Muscle of back (tissue), 3 donors: ENCODE measurements at regions not wholly inside any gene's neighbourhood (a gene's known extent, or its start where the extent isn't known, plus 50 kb on each side); places are given as distances from the start of the nearest gene placed in this dataset.

Experiments used
- DNase-seq, 3 donors: peaks; one replicate each; pipeline versions ENCODE4 v3.0.0 to v3.0.0-alpha.2; 2013

DNA sequence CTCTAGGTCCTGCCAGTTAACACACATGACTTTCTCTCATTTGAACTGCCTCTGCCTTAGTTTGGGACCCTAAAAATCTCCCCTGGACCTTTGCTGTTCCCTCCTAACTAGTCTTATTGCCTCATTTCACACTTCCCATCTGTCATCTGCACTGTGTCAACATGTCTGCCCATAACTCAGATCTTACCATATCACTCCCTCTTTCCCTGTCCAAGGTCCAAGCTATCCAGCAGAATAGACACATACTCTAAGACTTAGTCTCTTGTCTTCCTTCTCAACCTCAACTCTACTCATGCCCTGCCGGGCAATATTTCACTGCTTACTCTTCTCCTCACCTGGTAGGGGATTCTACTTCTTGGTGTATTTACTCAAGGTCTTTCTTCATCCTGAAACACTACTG lies 79.5 kb upstream of the DAB1 start:
- no peak for DNase-seq

DNA sequence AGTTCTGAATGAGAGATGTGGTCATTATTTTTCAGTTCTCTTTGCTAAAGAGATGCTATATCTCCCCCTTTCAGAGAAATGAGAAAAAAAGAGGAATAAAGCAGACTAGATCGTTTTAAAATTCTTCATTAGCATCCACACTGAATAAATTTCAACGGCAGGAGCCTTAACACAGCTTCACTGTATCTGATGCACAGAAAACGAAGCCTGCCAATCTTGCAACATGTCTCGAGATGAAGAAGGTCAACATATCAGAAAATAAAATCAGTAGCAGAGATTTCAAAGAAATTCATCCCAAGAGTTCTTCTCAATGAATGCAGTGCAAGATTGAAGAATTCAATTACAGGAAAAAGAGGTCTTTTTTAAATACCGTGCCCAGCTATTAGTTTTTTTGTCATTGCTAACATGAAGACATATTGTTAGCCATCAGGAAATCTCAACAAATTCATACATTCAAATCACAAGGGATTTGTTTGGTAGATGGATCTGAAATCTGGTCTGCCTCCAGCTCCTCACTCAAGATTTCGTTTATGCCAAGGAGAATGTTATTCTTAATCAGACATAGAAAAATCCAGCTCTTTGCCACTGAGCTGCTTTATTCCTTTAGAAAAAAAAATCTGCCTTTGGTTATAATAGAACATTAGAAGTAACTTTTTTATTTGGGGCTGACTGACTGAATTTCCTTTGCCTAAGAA lies 76.4 kb upstream of the DAB1 start:
- DNase-seq = no peak

DNA sequence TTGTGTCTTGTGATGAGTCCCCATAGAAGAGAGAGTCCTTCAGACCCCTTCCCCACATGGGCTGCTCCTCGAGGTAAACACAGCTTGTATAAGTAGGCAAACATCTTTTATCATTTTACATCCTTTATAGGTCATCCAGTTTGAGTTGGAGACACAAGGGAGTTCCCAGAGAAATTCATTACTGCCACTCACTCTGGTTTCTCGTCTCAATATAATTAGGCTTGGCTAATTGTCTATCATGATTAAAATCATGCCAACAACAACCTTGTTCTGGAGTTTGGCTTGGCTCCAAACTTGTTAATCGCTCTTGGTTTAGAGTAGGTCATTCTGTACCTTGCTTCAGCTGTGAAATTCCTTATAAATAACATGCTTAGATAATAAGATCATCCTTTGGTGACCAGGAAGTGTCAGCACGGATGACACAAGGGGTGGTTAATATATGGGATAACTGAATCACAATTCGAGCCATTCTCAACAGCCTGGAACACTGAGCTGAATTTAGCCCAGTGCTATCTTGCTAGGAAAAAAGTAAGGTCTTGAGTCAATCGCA lies 70.7 kb upstream of the DAB1 start:
- DNase-seq = no peak

DNA sequence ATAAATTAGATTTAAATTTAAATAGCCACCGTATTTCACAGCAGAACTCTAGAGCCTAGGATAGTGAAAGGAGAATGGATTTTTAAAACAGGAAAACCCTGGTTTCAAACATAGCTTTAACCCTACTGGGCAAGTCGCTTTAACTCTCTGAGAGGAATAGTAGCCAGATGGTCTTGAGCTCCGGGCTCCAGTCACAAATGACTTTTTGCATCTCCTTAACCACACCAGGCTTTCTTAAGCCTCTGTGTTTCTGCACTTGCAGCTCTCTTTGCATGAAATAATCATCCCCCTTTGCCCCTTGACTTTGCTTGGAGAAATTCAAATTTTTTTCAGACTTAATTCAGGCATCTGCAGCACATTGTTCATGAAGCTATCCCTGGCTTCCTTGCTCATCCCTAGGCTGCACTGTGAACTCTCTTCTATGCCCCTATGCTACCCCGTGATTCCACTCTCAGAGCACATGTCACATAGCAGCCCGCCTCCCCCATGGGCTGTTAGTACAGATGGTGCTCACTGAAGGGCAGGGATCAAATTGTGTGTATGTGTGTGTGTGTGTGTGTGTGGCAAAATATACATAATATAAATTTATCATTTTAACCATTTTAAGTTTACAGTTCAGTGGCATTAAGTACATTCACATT lies 68.8 kb upstream of the DAB1 start:
- DNase-seq = no peak

DNA sequence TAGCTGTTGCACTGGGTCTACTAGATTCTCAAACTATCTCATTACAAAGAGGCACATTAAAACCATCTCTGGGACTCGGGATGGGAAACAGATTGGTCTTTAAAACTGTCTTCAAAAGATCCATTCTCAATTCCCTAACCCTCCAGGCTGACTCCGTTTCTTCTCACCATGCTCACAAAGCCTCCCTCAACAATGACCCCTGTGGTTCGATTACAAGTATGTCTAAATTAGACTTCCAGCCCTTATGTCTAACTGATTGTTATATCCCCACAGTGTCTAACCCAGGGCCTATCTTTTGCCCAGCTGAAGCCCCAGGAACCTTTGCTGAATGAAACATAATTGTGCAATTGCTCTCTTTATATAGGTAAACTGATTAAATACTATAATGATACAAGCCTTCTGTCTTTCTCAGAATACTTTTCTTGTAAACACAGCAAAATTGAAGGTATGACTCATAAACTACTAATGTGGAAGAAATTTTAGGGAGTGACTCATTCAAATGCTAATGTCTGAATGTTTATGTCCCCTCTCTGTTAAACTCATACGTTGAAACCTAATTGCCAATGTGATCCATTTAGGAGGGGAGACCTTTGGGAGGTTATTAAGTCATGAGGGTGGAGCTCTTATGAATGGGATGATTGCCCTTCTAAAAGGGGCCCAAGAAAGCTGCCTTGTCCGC lies 65.6 kb upstream of the DAB1 start:
- peak in 1 of 3 donors; percentile 66 for DNase-seq

DNA sequence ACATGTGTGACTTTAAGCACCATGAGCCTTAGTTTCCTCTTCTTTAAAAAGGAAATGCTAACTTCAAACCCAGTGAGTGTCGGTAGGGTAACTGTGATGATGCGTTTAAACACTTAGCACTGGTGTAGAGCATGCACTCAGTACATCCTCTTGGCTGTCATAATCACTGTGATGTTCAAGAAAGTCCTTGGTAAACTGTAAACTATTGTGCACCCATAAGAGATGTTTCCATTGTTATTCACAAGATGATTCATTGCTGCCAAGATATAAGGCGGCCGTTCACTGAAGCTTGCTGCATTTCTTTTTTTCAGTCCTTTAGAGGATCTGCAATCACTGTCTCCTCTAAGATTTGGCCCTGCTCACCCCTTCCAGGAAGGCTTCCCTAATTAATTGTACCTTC lies 61.8 kb upstream of the DAB1 start:
- DNase-seq = peak in 1 of 3 donors; percentile 33

DNA sequence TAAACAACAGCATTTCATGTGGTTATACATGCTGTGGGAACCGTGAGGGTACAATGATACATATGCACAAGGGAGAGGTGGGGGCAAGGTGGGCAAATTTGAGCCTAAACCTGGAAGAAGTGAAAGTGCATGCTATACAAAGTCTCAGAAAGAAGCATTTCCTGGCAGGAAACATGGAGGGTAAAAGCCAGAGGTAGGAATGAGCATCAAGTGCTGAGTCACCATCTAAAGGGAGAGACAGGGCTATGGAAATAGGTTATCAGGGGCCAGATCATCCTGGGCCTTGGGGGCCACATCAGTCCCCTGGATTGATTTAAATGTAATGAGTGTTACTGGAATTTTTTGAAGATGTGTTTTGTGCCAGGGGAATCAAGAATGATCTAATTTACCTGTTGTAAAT lies 60.1 kb upstream of the DAB1 start:
- DNase-seq = no peak

DNA sequence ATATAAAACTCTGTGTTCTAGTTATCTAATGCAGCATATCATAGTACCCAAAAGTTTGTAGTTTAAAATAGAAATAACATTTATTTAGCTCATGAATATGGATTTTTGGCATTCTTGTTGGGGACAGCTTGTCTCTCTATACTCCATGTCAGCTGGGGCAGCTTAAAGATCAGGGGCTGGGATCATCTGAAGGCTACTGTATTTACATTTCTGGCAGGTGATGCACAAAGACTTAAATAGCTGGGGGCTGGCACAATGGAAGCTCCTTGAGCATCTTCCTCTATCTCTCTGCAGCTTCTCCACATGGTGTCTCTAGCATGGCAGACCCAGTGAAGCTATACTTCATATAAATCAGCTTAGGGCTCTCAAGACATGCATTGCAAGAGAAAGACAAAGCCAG lies 55.6 kb upstream of the DAB1 start:
- DNase-seq = no peak

DNA sequence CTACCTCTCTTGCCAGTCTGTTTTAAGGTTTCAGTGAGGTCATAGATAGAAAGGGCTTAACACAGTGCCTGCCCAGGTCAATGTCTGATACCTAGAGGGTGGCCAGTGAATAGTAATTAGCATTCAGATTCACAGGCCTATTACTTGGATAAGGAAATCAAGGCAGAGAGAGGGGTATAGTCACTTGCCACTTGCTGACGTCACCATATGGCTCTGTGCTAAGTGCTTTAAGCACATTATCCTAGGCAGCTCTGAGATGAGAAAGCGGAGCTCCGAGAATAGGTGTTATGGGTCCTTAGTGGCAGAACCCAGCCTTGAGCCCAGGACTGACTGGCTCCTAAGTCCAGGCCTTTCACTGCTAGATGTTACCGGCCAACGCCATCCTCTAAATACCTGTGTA lies 51.5 kb upstream of the DAB1 start:
- DNase-seq = no peak

DNA sequence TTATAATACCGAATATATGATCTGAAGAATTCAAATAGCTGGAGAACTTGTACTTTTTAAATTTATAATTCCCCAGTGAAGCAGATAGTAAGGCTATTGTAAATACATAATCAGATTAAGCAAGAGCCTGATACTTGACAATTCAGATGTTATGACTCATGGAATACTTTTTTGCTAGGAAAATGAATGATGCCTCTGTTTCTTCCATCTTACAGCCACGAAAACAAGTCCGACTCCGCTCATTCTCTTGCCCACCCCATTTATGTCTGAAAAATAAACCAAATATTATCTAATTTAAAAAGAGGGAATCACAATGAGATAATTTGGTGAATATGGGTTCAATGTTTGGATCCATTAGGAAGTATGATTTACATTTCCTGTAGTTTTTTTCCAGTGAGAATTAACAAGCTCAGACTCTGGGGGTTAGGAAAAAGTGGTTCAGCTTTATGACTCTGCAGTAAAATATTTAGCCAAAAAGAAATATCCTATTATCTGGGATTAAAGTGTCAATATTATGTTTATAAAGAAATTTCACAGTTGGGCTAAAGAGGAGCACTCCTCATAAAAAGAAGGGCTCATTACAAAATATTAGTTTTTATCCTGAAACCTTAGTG lies 50.4 kb upstream of the DAB1 start:
- DNase-seq = peak in 2 of 3 donors; percentile 25 to 35
